B cell (primary cell): ENCODE measurements at regions not wholly inside any gene's neighbourhood (a gene's known extent, or its start where the extent isn't known, plus 50 kb on each side); places are given as distances from the start of the nearest gene placed in this dataset.

Experiments used
- CTCF ChIP-seq: fragments of 200-600 bp; IDR thresholded peaks from one replicate; pipeline ENCODE4 v1.8.0; 2022; ENCODE audit warnings: antibody characterized with exemption, mild to moderate bottlenecking
- EZH2 ChIP-seq: IDR thresholded peaks from 2 replicates; pipeline ENCODE4 v1.6.1; 2012; ENCODE audit warnings: borderline replicate concordance, low read depth, mild to moderate bottlenecking, moderate library complexity, low read length; ENCODE audit not compliant: insufficient read depth, poor library complexity, severe bottlenecking

GRCh38 chr4:66123831-66124413 is 453.6 kb upstream of the EPHA5 start:
- no peak for TF ChIP-seq CTCF
- TF ChIP-seq EZH2 = no peak
